ENCODE measurements at regions not wholly inside any gene's neighbourhood (a gene's known extent, or its start where the extent isn't known, plus 50 kb on each side); places are given as distances from the start of the nearest gene placed in this dataset.

- TF ChIP-seq FOXP2 (optimal IDR thresholded peaks at IDR 0.05; ENCODE audit: borderline replicate concordance, extremely low read depth, extremely low read length, insufficient read depth): no peak
- TF ChIP-seq POLR2AphosphoS5 (IDR thresholded peaks at IDR 0.05; ENCODE audit: low read depth, low read length): no peak
- no peak for TF ChIP-seq REST (IDR thresholded peaks at IDR 0.05; ENCODE audit: insufficient read depth in 1 of 2, low read depth in 2 of 2, low read length in 2 of 2)
- TF ChIP-seq SIN3A (IDR thresholded peaks at IDR 0.05; ENCODE audit: borderline replicate concordance, insufficient read depth, low read length): no peak
- no peak for TF ChIP-seq TAF1 (IDR thresholded peaks at IDR 0.05; ENCODE audit: borderline replicate concordance, insufficient read depth, low read length)
Measured at GRCh38 chr17:77493238-77493820, 352.6 kb downstream of the SEC14L1 start.

- TF ChIP-seq POLR2AphosphoS5 (IDR thresholded peaks at IDR 0.05; ENCODE audit: low read depth, low read length) (no peak), TAF1 (IDR thresholded peaks at IDR 0.05; ENCODE audit: borderline replicate concordance, insufficient read depth, low read length) (no peak), SIN3A (IDR thresholded peaks at IDR 0.05; ENCODE audit: borderline replicate concordance, insufficient read depth, low read length) (no peak), REST (IDR thresholded peaks at IDR 0.05; ENCODE audit: insufficient read depth in 1 of 2, low read depth in 2 of 2, low read length in 2 of 2) (no peak), FOXP2 (optimal IDR thresholded peaks at IDR 0.05; ENCODE audit: borderline replicate concordance, extremely low read depth, extremely low read length, insufficient read depth) (no peak)
Measured at GRCh38 chr17:77493901-77494663, 353.3 kb downstream of the SEC14L1 start.

GRCh38 chr17:77494664-77495435, 354.1 kb downstream of the SEC14L1 start:
- TF ChIP-seq REST (IDR thresholded peaks at IDR 0.05; ENCODE audit: insufficient read depth in 1 of 2, low read depth in 2 of 2, low read length in 2 of 2) (0 out of 4 replicates have a peak, but pooled peaks of 1 of the 2 experiments have one; percentile 9), TAF1 (IDR thresholded peaks at IDR 0.05; ENCODE audit: borderline replicate concordance, insufficient read depth, low read length) (no peak), FOXP2 (optimal IDR thresholded peaks at IDR 0.05; ENCODE audit: borderline replicate concordance, extremely low read depth, extremely low read length, insufficient read depth) (peak; percentile 43), POLR2AphosphoS5 (IDR thresholded peaks at IDR 0.05; ENCODE audit: low read depth, low read length) (no peak), SIN3A (IDR thresholded peaks at IDR 0.05; ENCODE audit: borderline replicate concordance, insufficient read depth, low read length) (no peak)

- TF ChIP-seq FOXP2 (optimal IDR thresholded peaks at IDR 0.05; ENCODE audit: borderline replicate concordance, extremely low read depth, extremely low read length, insufficient read depth) (no peak), TAF1 (IDR thresholded peaks at IDR 0.05; ENCODE audit: borderline replicate concordance, insufficient read depth, low read length) (no peak), SIN3A (IDR thresholded peaks at IDR 0.05; ENCODE audit: borderline replicate concordance, insufficient read depth, low read length) (no peak), POLR2AphosphoS5 (IDR thresholded peaks at IDR 0.05; ENCODE audit: low read depth, low read length) (no peak; the same call in 1 of the 2 replicates), REST (IDR thresholded peaks at IDR 0.05; ENCODE audit: insufficient read depth in 1 of 2, low read depth in 2 of 2, low read length in 2 of 2) (no peak)
Measured at GRCh38 chr17:77495575-77495974, 354.8 kb downstream of the SEC14L1 start.

All from PFSK-1 (cell line).